NCI-H1105 (cell line): ENCODE measurements at regions not wholly inside any gene's neighbourhood (a gene's known extent, or its start where the extent isn't known, plus 50 kb on each side); places are given as distances from the start of the nearest gene placed in this dataset.
"Not testable (repeated sequence)": the region's sequence is repeated elsewhere in the genome, so short reads cannot be mapped to it uniquely, and the experiment has no call there.

ENCODE experiments used
- DNase-seq: peaks from one replicate; lab custom pipeline; 2025; lab: John Stamatoyannopoulos, UW

DNA sequence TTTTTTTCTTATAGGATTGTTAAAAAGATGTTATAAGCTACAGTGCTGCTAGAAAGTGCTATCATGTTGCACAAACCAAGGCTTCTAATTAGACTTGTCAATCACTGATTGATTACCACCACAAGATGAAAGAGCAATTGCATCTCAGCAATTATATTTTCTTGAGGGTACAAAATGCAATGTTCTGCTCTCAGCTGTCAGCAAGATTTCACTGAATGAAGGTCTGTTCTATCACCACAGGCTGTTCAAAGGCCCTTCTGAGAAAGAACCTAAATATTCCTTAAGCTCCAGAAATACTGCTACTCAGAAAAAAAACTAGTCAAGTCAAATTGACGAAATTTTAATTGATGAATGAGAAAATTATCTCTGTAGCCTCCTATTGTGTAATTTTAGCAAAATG lies 301.9 kb upstream of the KYNU start:
- no peak for DNase-seq

DNA sequence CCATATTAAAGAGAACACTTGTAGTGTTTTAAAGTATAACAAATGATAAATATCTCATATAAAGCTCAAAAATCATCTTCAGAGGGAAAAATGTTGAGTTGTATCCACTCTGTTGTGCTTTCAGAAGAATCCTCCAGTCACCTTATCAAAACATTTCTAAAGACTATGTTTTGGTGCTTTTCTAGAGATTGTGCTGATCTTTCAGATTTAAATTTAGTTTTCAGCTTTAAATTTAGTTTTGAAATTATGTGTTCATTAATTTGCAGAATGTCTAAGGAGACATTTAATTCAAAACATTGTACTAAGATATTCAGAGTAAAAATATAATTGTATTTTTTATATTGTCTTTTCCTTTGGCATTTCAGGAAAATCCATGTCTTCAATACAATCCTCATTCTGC lies 303.1 kb upstream of the KYNU start:
- DNase-seq: no peak

DNA sequence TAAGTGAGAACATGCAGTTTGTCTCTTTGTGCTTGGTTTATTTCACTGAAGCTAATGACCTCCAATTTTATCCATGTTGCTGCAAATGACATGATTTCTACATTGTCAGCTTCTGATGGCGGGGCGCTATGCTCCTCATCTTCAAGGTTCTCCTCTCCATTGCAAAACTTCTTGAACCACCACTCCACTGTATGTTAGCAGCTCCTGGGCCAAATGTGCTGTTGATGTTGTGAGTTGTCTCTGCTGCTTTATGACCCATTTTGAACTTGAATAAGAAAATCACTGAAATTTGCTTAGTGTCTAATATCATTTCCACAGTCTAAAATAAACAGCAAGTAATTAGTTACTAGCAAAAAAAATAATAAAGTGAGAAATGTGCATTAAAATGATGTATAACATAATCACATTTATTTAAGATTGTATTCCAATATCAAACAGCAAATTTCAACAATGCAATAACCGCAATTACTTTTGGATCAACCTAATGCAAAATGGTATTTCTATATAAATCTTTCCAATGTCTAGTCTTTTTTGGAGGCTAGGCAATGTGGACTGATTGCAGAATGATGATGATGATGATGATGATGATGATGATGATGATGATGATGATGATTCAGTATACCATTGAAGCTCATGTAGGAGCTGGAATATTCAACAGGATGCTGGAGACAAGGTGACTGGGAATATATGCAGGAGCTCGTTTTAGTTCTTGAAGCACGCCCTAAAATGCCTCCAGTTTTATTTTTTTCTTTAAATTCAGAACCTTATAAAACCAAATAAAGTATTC lies 304.9 kb upstream of the KYNU start:
- no peak for DNase-seq

DNA sequence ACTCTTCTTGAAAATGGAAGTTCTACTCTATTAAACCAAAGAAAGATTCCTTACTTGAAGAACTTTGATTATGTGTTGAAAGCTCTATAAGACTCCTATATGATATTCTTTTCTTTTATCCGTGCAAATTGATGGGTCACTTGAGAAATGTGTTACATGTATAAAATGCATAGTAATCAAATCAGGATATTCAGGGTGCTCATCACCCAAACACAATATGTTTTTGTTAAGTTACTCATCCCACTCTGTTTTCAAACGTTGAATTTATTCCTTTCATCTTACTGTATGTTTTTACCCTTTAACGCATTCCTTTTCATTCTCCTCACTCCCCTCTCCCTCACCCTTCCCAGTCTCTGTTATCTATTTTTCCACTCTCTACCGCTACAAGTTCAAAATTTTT lies 305.5 kb upstream of the KYNU start:
- no peak for DNase-seq

DNA sequence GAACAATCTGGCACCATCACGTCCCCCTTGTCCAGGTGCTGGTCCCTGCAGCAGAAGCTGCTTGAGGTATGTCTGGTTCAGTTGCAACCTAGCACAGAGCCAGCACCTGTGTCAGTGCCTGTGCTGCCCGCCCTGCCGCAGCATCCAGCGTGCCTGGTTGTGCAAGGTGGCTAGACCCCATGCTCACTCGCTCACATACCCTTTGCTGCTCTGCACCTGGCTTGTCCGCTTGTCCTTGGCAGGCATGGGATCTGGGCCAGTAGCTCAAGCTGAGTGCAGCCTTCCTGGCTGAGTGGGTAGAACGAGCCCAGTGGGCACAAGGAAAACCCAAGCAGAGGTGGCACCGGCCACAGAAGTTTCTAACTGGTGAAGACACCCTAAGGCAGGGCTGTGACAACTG lies 314.6 kb upstream of the KYNU start:
- no peak for DNase-seq

DNA sequence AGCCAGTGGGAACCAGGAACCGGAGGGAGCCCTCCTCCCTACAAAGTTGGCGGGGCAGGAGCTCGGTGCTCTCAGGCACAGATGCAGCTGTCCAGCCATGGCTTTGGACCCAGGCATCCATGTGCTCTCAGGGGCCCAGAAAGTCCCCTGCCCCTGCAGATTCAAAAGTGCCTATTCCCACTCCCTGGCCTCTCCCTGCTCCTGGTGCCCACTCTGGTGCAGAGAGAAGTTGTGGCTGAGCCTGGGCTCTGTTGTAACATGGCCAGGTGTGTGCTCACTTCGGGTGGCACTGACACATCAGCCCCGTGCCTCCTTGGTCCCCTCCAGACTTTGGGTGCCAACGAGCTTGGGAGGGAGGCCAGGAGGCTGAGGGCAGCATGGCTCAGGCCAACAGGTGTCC lies 315.8 kb upstream of the KYNU start:
- DNase-seq: no peak

DNA sequence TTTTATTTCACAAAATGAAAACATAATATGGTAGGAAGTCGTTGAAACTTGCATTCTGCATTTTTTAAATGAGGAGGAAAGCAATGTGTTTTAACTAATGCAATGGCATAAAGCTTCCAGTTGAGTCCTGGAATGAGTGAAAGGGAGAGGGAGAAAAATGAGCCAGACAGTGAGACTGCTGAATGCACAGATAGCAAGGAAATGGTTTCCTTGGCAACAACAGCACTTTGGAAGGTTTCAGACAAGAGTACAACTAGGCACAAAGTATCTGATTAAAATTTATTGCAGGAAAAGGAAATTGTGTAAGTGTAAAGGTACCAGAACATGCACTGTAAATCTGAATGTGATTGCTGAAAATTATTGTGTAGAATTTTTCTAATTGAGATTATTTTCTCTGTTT lies 320.1 kb upstream of the KYNU start:
- DNase-seq: no peak

DNA sequence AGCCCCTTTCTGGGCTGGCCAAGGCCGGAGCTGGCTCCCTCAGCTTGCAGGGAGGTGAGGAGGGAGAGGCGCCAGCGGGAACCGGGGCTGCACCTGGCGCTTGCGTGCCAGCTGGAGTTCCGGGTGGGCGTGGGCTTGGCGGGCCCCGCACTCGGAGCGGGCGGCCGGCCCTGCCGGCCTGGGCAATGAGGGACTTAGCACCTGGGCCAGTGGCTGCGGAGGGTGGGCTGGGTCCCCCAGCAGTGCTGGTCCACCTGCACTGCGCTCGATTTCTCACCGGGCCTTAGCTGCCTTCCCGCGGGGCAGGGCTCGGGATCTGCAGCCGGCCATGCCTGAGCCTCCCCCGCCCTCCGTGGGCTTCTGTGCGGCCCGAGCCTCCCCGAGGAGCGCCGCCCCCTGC lies 331.5 kb upstream of the KYNU start:
- not testable (repeated sequence) for DNase-seq

DNA sequence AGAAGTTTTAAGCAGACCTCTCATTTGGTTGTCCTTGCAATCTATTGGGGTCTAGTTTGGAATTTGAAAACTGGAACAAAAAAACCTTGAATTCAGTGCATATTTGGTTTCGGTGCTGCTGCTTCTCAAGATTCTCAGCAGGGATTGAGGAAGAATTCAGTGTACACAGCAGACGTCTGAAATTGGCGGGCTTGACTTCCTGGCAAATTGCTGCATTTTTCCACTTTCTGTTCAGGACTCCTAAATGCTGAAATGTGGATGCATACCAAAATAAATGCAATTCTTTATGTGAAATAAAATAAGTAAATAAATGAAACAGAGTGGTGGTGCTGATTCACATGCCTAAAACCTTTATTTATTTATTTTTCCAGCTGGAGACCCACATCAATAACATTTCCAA lies 332.4 kb upstream of the KYNU start:
- DNase-seq: no peak

DNA sequence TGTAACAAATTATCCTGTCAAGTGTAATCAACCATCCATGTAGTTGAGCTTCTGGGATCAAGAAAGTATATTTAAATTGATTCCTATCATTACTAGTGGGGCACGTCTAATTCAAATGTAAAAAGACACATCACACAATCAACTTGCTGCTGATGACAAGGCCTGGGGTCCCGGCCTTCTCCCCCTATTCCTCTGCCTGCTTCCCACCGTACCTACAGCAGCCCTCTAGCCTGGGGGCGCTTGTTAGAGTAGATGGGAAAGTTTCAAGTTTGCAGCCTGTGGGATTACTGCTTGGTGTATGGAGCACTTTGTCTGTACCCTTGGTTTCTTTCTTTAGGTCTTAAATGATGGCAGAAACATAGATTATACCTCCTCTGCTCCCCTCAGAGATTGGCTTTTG lies 333.3 kb upstream of the KYNU start:
- DNase-seq: no peak

DNA sequence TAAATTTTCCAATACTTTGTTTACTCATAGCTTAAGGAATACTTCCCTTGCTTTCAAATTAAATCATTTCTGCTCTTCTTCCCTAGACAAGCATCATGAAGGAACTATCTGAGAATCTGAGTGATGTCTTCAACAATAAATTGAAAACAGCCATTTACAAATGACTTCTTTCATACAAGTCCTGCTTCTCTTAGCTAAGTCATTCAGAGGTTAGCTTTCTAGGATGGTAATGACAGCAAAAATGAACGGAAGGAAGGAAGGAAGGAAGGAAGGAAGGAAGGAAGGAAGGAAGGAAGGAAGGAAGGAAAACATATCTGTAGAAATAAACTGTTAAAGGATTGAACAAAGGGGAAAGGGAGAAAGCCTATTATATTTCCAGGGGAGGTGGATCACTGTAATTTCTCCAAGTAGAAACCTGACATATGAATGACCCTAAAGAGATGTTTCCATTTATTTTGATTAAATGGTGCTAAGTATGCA lies 335.0 kb upstream of the KYNU start:
- DNase-seq: no peak

DNA sequence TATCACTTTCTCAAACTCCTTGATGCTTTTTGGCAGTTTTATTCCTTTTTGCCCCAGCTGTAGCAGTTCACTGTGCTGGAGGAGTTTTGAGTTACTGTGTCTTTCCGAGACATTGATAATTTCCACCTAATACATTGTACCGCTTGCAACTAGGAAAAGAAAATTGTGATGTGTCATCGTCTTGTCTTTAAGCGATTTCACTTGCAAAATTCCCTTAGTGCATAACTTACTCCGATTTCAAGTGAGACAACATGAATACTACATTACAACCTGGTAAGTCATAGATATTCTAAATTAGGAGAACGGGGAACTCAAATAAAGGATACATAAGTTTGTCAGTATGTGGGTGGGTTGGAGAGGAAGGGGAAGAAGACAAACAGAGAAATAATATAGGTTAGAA lies 340.5 kb upstream of the KYNU start:
- DNase-seq: no peak

DNA sequence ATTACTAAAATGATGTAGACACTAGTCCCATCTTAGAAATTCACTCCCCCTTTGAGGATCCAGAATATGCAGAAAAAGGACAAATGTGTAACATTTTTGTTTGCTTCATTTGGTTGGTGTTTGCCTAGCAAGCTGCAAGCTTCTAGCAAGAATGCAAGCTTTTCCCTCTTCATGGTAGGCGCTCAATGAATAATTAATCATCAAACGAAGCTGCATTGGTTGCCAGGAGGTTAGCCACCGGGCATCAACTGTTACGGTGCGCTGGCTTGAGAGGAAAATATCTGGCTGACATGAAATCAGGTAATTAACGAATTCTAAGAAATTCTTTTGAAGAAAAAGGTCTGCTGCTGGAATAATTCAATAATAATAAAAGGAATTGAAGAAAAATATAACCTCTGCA lies 341.0 kb upstream of the KYNU start:
- DNase-seq: no peak

DNA sequence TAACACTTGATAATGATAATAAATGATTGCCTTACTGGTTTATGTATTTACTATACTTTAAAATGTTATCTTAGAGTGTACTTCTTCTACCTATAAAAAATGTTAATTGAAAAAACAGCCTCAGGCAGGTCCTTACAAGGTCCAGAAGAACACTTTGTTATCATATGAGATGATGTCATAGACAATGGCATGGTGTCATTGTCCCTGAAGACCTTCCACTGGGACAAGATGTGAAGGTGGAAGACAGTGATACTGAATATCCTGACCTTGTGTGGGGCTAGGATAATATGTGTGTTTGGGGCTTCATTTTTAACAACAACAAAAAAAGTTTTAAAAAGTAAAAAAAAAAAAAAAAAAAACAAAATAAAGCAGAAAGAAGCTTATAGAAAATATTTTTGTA lies 342.2 kb upstream of the KYNU start:
- DNase-seq: no peak

DNA sequence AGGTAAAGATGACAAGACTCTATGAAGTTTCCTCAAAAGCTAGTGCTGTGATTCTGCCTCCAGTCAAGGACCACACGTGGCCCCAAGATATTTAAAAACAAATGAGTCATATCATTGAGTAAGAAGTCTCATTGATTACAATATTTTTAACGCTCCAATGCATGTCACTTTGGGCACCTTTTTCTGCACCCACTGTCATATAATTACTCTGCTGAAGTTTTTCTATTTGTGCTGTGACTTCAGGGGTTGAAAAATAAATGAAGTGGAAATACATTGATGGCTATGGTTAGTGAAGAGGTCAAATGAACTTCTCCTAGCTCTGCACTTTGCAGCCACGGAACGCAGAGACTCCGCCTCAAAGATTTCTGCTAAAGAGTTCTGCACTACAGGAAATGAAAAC lies 344.3 kb upstream of the KYNU start:
- no peak for DNase-seq

DNA sequence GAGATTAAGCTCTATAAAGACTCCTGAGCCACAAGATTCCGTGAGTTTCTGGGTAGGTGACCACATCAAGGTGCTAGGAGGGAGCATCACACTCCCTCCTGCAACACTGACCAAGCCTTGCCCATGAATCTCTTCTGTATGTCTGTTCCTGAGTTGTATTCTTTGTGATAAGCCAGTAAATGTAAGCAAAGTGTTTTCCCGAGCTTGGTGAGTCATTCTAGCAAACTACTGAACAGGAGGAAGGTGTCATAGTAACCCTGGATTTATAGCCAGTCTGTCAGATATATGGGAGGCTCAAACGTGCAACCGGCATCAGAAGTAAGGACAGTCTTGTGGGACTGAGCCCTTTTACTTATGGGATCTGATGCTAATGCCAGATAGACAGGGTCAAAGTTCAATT lies 346.1 kb upstream of the KYNU start:
- no peak for DNase-seq

DNA sequence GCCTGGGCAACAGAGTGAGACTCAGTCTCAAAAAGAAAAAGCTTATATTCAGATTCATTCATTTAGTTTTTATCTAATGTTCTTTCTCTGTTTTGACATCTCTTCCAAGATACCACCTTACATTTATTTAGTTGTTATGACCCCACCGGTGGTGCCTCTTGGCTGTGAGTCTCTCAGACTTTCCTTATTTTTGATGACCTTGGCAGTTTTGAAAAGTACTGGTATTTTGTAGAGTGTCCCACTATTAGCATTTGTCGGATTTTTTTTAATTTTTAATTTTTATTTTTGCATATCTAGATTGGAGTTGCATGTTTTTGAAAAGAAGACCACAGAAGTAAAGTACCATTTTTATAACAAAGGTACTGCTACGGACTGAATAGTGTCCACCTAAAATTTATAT lies 351.7 kb upstream of the KYNU start:
- DNase-seq: no peak

DNA sequence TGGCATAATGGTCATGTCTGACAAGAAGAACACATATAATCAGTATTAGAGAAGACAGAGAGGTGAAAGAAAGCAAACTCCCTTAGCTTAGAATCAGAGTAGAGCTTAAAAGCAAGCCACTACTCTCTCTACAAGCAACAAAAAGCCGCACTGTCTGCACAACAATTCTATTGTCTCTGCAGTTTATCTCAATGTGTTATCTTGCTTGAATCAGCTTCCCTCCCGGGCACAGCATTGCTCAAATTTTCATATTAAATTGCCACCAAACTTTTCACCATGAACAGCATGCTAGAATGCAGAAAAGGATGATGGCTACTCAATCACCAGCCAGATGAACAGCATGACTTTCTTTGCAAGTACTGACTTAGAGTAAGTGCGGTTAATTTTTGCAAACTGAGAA lies 356.0 kb upstream of the KYNU start:
- DNase-seq: no peak

DNA sequence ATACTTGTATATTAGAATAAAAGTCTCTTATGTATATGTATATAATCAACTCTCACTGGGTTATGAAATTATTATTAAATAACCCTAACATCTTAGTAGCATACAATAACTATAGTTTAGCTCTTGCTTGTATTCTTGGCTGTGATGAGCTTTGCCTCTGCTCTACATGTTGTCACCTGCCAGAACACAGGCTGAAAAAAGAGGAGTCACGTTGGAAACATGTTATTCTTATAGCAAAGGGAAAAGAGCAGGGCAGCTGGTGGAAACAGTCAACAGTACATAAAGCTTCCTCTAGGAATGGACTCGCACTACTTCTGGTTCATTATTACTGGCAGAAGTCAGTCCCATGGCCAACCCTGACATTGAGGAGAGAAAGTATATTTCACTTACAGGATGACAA lies 362.0 kb upstream of the KYNU start:
- DNase-seq: no peak

DNA sequence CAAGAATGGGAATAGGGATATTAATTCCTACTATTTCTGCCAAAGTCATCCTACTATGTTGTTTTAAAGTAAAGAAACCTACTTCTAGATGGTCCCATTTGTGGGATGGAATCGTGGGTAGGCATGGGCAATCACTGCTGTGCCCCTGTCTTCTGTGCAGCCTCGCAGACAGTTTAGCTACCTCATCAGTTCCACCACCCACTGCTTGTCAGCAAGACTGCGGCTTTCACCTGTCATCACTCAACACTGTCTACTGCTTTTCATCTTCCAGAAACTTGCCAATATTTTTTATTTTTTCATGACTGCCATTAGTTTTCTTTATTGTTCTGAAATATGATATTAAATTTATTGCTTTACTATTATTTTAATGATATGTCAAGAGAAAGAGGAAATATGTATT lies 368.1 kb upstream of the KYNU start:
- no peak for DNase-seq

DNA sequence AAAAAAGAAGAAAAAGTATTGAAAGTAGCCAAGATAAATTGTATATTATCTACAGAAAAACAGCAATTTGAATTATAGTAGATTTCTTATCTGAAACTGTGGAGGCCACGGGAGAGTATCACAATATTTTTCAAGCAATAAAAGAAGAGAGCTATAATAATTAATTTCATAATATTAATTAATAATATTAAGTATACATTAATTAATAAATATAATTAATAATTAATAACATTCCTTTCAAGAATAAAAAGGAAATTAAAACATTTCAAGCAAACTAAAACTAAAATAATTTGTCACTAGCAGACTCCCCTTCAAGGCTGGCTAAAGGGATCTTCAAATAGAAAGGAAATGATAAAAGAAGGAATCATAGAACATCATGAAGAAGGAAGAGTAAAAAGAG lies 372.7 kb upstream of the KYNU start:
- DNase-seq: no peak

DNA sequence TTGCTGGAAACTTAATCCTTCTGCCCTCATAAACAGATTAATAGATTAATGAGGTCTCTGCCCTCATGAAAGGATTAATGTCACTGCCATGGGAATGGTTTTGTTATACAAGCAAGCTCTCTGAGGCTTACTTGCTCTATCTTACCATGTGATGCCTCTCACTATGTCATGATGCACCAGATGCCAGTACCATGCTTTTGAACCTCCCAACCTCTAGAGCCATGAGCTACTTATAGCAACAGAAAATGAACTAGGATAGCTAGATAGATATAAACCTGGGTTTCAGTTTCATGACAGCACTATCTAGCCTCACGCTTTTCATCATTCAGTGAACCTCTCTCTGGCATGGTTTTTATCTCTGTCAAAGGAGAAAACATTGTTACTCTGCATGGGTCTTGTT lies 371.6 kb upstream of the LRP1B start:
- DNase-seq: no peak

DNA sequence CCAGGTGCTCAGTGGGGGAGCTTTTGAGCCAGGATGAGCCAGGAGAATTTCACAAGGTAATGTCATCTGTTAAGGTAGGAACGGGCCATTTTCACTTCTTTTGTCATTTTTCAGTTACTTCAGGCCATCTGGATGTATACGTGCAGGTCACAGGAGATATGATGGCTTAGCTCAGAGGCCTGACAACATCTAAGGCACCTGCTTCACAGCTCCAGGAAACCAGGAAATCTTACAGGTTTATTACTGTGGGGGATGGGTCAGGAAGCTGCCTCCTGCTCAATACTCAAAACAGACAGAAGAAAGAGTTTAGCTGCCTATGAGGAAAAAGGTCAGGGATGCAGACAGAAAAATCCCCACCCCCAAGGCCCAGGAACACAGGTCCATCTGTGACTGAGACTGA lies 364.3 kb upstream of the LRP1B start:
- no peak for DNase-seq

DNA sequence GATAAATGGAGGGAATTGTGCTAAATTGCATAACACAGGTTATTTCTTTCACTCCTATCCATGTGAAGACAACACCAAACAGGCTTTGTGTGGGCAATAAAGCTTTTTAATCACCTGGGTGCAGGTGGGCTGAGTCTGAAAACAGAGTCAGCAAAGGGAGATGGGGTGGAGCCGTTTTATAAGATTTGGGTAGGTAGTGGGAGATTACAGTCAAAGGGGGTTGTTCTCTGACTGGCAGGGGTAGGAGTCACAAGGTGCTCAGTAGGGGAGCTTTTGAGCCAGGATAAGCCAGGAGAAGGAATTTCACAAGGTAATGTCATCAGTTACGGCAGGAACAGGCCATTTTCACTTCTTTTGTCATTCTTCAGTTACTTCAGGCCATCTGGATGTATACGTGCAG lies 358.8 kb upstream of the LRP1B start:
- not testable (repeated sequence) for DNase-seq

DNA sequence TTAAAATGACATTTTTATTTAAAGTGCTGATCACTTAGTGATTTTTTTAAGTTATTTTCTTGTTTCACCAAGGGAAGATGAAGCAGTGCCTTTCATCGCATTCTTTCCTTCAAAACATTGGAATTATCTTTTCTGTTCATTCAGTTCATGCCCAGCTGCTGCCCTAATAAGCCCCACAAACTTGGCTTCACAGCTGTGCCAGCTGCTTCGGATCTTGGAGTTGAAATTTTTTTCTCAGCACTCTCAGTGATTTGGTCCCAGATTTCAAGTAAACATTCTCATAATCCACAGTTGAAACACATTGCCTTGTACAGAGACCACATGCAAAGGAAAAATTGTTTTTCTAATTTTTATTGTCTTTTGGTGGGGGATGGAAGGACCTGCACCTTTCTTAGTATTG lies 353.3 kb upstream of the LRP1B start:
- DNase-seq: no peak
